GM19468 (cell line): ENCODE measurements at regions not wholly inside any gene's neighbourhood (a gene's known extent, or its start where the extent isn't known, plus 50 kb on each side); places are given as distances from the start of the nearest gene placed in this dataset.
"Not testable (repeated sequence)": the region's sequence is repeated elsewhere in the genome, so short reads cannot be mapped to it uniquely, and the experiment has no call there.

ENCODE experiments used
- ATAC-seq: cut with Tn5 transposase; IDR thresholded peaks from one replicate; pipeline ENCODE4 v1.9.1; 2021; ENCODE audit warnings: mild to moderate bottlenecking, moderate library complexity, moderate number of reproducible peaks; ENCODE audit not compliant: unreplicated experiment; ENCODE audit errors: extremely low read depth

- ATAC-seq = not testable (repeated sequence)
These were observed 2147.6 kb downstream of the LRRC4C start for GRCh38 chr11:39311888-39312287.

GRCh38 chr11:39304586-39304985 lies 2154.9 kb downstream of the LRRC4C start:
- no peak for ATAC-seq

- ATAC-seq = no peak
These were observed 2164.8 kb downstream of the LRRC4C start for GRCh38 chr11:39294648-39295047.

- no peak for ATAC-seq
These were observed 2171.4 kb downstream of the LRRC4C start for GRCh38 chr11:39288011-39288410.

- ATAC-seq = no peak
These were observed 2191.2 kb downstream of the LRRC4C start for GRCh38 chr11:39268176-39268690.

- ATAC-seq = no peak
These were observed 2203.8 kb downstream of the LRRC4C start for GRCh38 chr11:39255648-39256047.

GRCh38 chr11:39249566-39250365 lies 2209.7 kb downstream of the LRRC4C start:
- no peak for ATAC-seq

- ATAC-seq = no peak
These were observed 2211.8 kb downstream of the LRRC4C start for GRCh38 chr11:39247570-39248137.

- ATAC-seq = no peak
These were observed 2219.9 kb downstream of the LRRC4C start for GRCh38 chr11:39239553-39239952.

GRCh38 chr11:39236916-39237315 lies 2222.5 kb downstream of the LRRC4C start:
- ATAC-seq = no peak

GRCh38 chr11:39221550-39222138 lies 2237.8 kb downstream of the LRRC4C start:
- no peak for ATAC-seq

- ATAC-seq = no peak
These were observed 2238.8 kb downstream of the LRRC4C start for GRCh38 chr11:39220501-39221230.

GRCh38 chr11:39220069-39220468 lies 2239.4 kb downstream of the LRRC4C start:
- ATAC-seq = no peak

- no peak for ATAC-seq
These were observed 2249.5 kb downstream of the LRRC4C start for GRCh38 chr11:39209981-39210380.

- ATAC-seq = no peak
These were observed 2254.0 kb downstream of the LRRC4C start for GRCh38 chr11:39205236-39205995.

GRCh38 chr11:39192671-39193070 lies 2266.8 kb downstream of the LRRC4C start:
- ATAC-seq = no peak

GRCh38 chr11:39190751-39191150 lies 2268.7 kb downstream of the LRRC4C start:
- ATAC-seq = no peak

GRCh38 chr11:39177678-39178077 lies 2281.8 kb downstream of the LRRC4C start:
- no peak for ATAC-seq

GRCh38 chr11:39174965-39175364 lies 2284.5 kb downstream of the LRRC4C start:
- no peak for ATAC-seq

- no peak for ATAC-seq
These were observed 2285.3 kb downstream of the LRRC4C start for GRCh38 chr11:39174196-39174595.
